ENCODE measurements at regions not wholly inside any gene's neighbourhood (a gene's known extent, or its start where the extent isn't known, plus 50 kb on each side); places are given as distances from the start of the nearest gene placed in this dataset.
"Not testable (repeated sequence)": the region's sequence is repeated elsewhere in the genome, so short reads cannot be mapped to it uniquely, and the experiment has no call there.

DNA sequence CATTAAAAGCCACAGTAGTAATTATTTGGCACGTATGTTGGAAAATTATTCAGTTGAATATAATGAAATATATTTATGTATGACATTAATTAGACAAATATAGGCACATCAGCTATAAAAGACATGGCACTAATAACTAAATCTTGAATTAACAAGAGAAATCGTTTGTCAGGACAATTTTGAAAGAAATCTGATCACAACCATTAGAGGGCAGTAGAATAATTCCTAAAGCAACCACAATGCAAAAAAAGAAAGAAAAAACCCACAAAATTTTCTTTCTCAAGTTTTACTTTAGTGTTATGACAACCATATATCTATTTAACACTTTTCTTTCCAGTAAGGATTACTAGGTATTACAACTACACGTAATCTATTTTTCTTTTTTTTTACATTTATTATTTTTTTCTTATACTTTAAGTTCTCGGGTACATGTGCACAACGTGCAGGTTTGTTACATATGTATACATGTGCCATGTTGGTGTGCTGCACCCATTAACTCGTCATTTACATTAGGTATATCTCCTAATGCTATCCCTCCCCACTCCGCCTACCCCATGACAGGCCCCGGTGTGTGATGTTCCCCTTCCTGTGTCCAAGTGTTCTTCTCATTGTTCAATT, 126.8 kb upstream of the STK17B start:
- not testable (repeated sequence) for H3K36me3 ChIP-seq (ENCODE audit: control insufficient read depth, low read length)
- TF ChIP-seq, protein P1, sequence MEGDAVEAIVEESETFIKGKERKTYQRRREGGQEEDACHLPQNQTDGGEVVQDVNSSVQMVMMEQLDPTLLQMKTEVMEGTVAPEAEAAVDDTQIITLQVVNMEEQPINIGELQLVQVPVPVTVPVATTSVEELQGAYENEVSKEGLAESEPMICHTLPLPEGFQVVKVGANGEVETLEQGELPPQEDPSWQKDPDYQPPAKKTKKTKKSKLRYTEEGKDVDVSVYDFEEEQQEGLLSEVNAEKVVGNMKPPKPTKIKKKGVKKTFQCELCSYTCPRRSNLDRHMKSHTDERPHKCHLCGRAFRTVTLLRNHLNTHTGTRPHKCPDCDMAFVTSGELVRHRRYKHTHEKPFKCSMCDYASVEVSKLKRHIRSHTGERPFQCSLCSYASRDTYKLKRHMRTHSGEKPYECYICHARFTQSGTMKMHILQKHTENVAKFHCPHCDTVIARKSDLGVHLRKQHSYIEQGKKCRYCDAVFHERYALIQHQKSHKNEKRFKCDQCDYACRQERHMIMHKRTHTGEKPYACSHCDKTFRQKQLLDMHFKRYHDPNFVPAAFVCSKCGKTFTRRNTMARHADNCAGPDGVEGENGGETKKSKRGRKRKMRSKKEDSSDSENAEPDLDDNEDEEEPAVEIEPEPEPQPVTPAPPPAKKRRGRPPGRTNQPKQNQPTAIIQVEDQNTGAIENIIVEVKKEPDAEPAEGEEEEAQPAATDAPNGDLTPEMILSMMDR (IDR thresholded peaks at IDR 0.05; ENCODE audit: low read depth, low read length, poor library complexity, severe bottlenecking): peak; percentile 49

DNA sequence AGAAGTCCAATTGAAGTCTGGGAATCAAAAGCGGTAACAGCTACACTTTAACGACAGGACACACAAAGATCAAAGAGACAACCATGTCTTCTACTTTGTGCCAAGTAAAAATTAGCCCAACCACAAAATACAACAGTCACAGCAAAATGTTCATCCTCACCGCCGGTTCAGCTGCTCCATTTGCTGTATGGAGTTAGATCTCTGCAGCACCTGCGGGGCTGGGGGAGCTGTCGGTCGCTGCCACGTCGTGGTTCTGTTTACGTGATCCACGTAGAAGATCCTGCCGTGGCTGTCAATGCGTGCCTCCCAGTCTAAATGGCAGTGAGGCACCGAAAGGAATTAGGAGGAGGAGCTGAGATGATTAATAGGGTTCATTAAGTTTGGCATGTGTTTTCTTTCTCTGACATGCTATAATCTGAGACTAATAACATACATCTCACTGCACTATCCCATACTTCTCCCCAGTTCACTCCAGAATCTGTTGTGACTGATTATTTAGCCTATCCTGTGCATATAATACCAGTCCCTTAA, 136.5 kb upstream of the STK17B start:
- no peaks in the 10 kb centered on the region for H3K9me2 ChIP-seq (replicated peaks; ENCODE audit: control insufficient read depth, low read length)
- H3K36me3 ChIP-seq (ENCODE audit: control insufficient read depth, low read length): no peaks in the 10 kb centered on the region
- no peaks in the 10 kb centered on the region for H3K9me3 ChIP-seq (ENCODE audit: control insufficient read depth, insufficient read depth, low read length)
- H3K27me3 ChIP-seq (ENCODE audit: control insufficient read depth, low read length): no peaks in the 10 kb centered on the region
- no peak overlapping the region for H3K4me3 ChIP-seq (ENCODE audit: low read length)
- TF ChIP-seq, protein P1 (IDR thresholded peaks at IDR 0.05; ENCODE audit: low read depth, low read length, poor library complexity, severe bottlenecking): no peak
- TF ChIP-seq EZH2phosphoT487 (IDR thresholded peaks at IDR 0.05; ENCODE audit: borderline replicate concordance, low read length): no peak
- no peaks in the 10 kb centered on the region for H3F3A ChIP-seq (ENCODE audit: control insufficient read depth, insufficient read depth)
- H4K20me1 ChIP-seq (ENCODE audit: control insufficient read depth, insufficient read depth, low read depth, low read length): no peaks in the 10 kb centered on the region
- H3K4me1 ChIP-seq (ENCODE audit: control insufficient read depth, low read length): no peaks in the 10 kb centered on the region
- H3K27ac ChIP-seq (ENCODE audit: low read depth, low read length): no peak overlapping the region
- no peak overlapping the region for H3K4me2 ChIP-seq (ENCODE audit: low read length)
- no peaks in the 10 kb centered on the region for H3K79me2 ChIP-seq (ENCODE audit: control insufficient read depth, low read length)

More for the DNA sequence above, 126.8 kb upstream of the STK17B start:
- H3K27ac ChIP-seq (ENCODE audit: low read depth, low read length); H3K79me2 ChIP-seq (ENCODE audit: control insufficient read depth, low read length); H3K9me2 ChIP-seq (replicated peaks; ENCODE audit: control insufficient read depth, low read length); H3K4me2 ChIP-seq (ENCODE audit: low read length); H3K27me3 ChIP-seq (ENCODE audit: control insufficient read depth, low read length); H4K20me1 ChIP-seq (ENCODE audit: control insufficient read depth, insufficient read depth, low read depth, low read length); H3K9me3 ChIP-seq (ENCODE audit: control insufficient read depth, insufficient read depth, low read length); H3K4me3 ChIP-seq (ENCODE audit: low read length); H3F3A ChIP-seq (ENCODE audit: control insufficient read depth, insufficient read depth): not testable (repeated sequence)
- H3K4me1 ChIP-seq (ENCODE audit: control insufficient read depth, low read length): peaks cover 17% of the 10 kb centered on the region

DNA sequence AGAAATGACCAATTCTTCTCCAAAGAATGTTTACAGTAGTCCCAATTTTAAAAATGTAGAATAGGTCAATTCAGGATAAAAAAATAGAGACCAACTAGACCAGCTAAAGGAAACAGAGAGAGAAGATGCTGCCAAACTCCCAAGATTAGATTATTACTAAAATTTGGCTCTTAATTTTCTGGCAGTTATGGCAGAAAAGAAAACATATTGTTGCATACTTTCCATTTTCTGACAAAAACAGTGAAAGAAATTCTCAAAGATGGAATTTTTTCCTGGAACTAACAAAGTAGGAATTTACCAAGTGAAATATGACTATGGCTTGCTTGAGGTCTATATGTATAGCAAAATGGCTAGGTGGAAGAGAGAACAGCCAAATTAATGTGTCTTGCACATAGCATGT, 138.3 kb upstream of the STK17B start:
- TF ChIP-seq, protein P1 (IDR thresholded peaks at IDR 0.05; ENCODE audit: low read depth, low read length, poor library complexity, severe bottlenecking): no peak
- no peak for TF ChIP-seq EZH2phosphoT487 (IDR thresholded peaks at IDR 0.05; ENCODE audit: borderline replicate concordance, low read length)
- H4K20me1 ChIP-seq (ENCODE audit: control insufficient read depth, insufficient read depth, low read depth, low read length): no peaks in the 10 kb centered on the region
- H3K9me2 ChIP-seq (replicated peaks; ENCODE audit: control insufficient read depth, low read length): no peaks in the 10 kb centered on the region
- H3K4me1 ChIP-seq (ENCODE audit: control insufficient read depth, low read length): no peaks in the 10 kb centered on the region
- H3K9me3 ChIP-seq (ENCODE audit: control insufficient read depth, insufficient read depth, low read length): no peaks in the 10 kb centered on the region
- H3F3A ChIP-seq (ENCODE audit: control insufficient read depth, insufficient read depth): no peaks in the 10 kb centered on the region
- no peak overlapping the region for H3K27ac ChIP-seq (ENCODE audit: low read depth, low read length)
- no peak overlapping the region for H3K4me2 ChIP-seq (ENCODE audit: low read length)
- H3K4me3 ChIP-seq (ENCODE audit: low read length): no peak overlapping the region
- no peaks in the 10 kb centered on the region for H3K79me2 ChIP-seq (ENCODE audit: control insufficient read depth, low read length)
- H3K27me3 ChIP-seq (ENCODE audit: control insufficient read depth, low read length): no peaks in the 10 kb centered on the region
- no peaks in the 10 kb centered on the region for H3K36me3 ChIP-seq (ENCODE audit: control insufficient read depth, low read length)

Data from DOHH2 (cell line).